ENCODE measurements at regions not wholly inside any gene's neighbourhood (a gene's known extent, or its start where the extent isn't known, plus 50 kb on each side); places are given as distances from the start of the nearest gene placed in this dataset.

GRCh38 chr4:14671146-14671545, 331.1 kb upstream of the CPEB2 start (continued):
- TF ChIP-seq CTCF (conservative IDR thresholded peaks at IDR 0.05; ENCODE audit: low read depth in 2 of 2) (no peak), EZH2phosphoT487 (IDR thresholded peaks at IDR 0.05; ENCODE audit: unreplicated experiment) (no peak), STAT1 (IDR thresholded peaks at IDR 0.05; ENCODE audit: unreplicated experiment) (no peak), ZNF331 (CRISPR knock-in tag; IDR thresholded peaks at IDR 0.05; ENCODE audit: low read depth) (no peak), NANOG (IDR thresholded peaks at IDR 0.05; ENCODE audit: borderline replicate concordance) (no peak), REST (IDR thresholded peaks at IDR 0.05; ENCODE audit: unreplicated experiment) (no peak)

GRCh38 chr4:14675279-14675985, 326.8 kb upstream of the CPEB2 start:
- Histone ChIP-seq H3K79me2 (replicated peaks; ENCODE audit: insufficient read depth) (no peaks in the 10 kb centered on the region), H3K27me3 (ENCODE audit: insufficient read depth) (no peaks in the 10 kb centered on the region), H2AFZ (no peak overlapping the region), H4K20me1 (replicated peaks; ENCODE audit: insufficient read depth) (no peaks in the 10 kb centered on the region; the same call in 1 of the 2 replicates), H3K4me1 (ENCODE audit: insufficient read depth) (no peaks in the 10 kb centered on the region), H3K4me2 (no peak overlapping the region), H3F3A (replicated peaks; ENCODE audit: low read depth) (no peaks in the 10 kb centered on the region), H3K27ac (ENCODE audit: low read depth) (no peak overlapping the region), H3K4me3 (no peak overlapping the region), H3K36me3 (ENCODE audit: insufficient read depth) (no peaks in the 10 kb centered on the region), H3K9me2 (ENCODE audit: insufficient read depth) (peaks cover 19% of the 10 kb centered on the region; the same call in 1 of the 2 replicates)
- Mint-ChIP-seq H3K9me3 (no peaks in the 10 kb centered on the region), H3K36me3 (ENCODE audit: low read depth) (no peaks in the 10 kb centered on the region), H3K4me3 (no peak overlapping the region), H3K27me3 (ENCODE audit: insufficient read depth, low read depth, poor library complexity) (no peaks in the 10 kb centered on the region), H3K27ac (no peak overlapping the region), H3K4me1 (peaks cover 10% of the 10 kb centered on the region)
- ATAC-seq (no peak), DNase-seq (ENCODE audit: low spot score) (no peak)
- TF ChIP-seq NANOG (IDR thresholded peaks at IDR 0.05; ENCODE audit: borderline replicate concordance) (no peak), CREB1 (CRISPR knock-in tag; IDR thresholded peaks at IDR 0.05; ENCODE audit: low read depth) (no peak), ZNF462 (CRISPR knock-in tag; IDR thresholded peaks at IDR 0.05) (no peak), ZNF331 (CRISPR knock-in tag; IDR thresholded peaks at IDR 0.05; ENCODE audit: low read depth) (no peak), POLR2AphosphoS5 (IDR thresholded peaks at IDR 0.05; ENCODE audit: low read depth) (no peak), REST (IDR thresholded peaks at IDR 0.05; ENCODE audit: unreplicated experiment) (no peak)

All from GM23338 (cell line).